GM21447 (cell line): ENCODE measurements at regions not wholly inside any gene's neighbourhood (a gene's known extent, or its start where the extent isn't known, plus 50 kb on each side); places are given as distances from the start of the nearest gene placed in this dataset.
"Not testable (repeated sequence)": the region's sequence is repeated elsewhere in the genome, so short reads cannot be mapped to it uniquely, and the experiment has no call there.

Experiments used
- ATAC-seq: cut with Tn5 transposase; IDR thresholded peaks from one replicate; pipeline ENCODE4 v1.9.1; 2021; ENCODE audit not compliant: unreplicated experiment

- ATAC-seq, result no peak
Measured at GRCh38 chr6:23681743-23682142, 444.3 kb upstream of the NRSN1 start.

GRCh38 chr6:23688650-23689049, 437.4 kb upstream of the NRSN1 start:
- no peak for ATAC-seq

- no peak for ATAC-seq
Measured at GRCh38 chr6:23690453-23691049, 435.5 kb upstream of the NRSN1 start.

GRCh38 chr6:23692184-23692583, 433.8 kb upstream of the NRSN1 start:
- no peak for ATAC-seq

- no peak for ATAC-seq
Measured at GRCh38 chr6:23696992-23697391, 429.0 kb upstream of the NRSN1 start.

- ATAC-seq, result no peak
Measured at GRCh38 chr6:23704479-23705052, 421.4 kb upstream of the NRSN1 start.

GRCh38 chr6:23705697-23706096, 420.3 kb upstream of the NRSN1 start:
- ATAC-seq, result no peak

GRCh38 chr6:23712756-23713155, 413.3 kb upstream of the NRSN1 start:
- ATAC-seq, result no peak

GRCh38 chr6:23713211-23713610, 412.8 kb upstream of the NRSN1 start:
- ATAC-seq, result peak; percentile 75

GRCh38 chr6:23728707-23729106, 397.3 kb upstream of the NRSN1 start:
- ATAC-seq, result no peak

- ATAC-seq, result no peak
Measured at GRCh38 chr6:23731609-23732008, 394.4 kb upstream of the NRSN1 start.

GRCh38 chr6:23732521-23732920, 393.5 kb upstream of the NRSN1 start:
- ATAC-seq, result no peak

GRCh38 chr6:23735151-23735550, 390.9 kb upstream of the NRSN1 start:
- no peak for ATAC-seq

GRCh38 chr6:23736577-23736976, 389.4 kb upstream of the NRSN1 start:
- no peak for ATAC-seq

- ATAC-seq, result no peak
Measured at GRCh38 chr6:23747239-23747638, 378.8 kb upstream of the NRSN1 start.

- ATAC-seq, result no peak
Measured at GRCh38 chr6:23752414-23752813, 373.6 kb upstream of the NRSN1 start.

- no peak for ATAC-seq
Measured at GRCh38 chr6:23754197-23754596, 371.8 kb upstream of the NRSN1 start.

GRCh38 chr6:23775127-23775526, 350.9 kb upstream of the NRSN1 start:
- ATAC-seq, result no peak

GRCh38 chr6:23783901-23784300, 342.1 kb upstream of the NRSN1 start:
- no peak for ATAC-seq

- no peak for ATAC-seq
Measured at GRCh38 chr6:23784301-23784919, 341.6 kb upstream of the NRSN1 start.

- no peak for ATAC-seq
Measured at GRCh38 chr6:23790756-23791155, 335.3 kb upstream of the NRSN1 start.

- no peak for ATAC-seq
Measured at GRCh38 chr6:23797041-23797440, 329.0 kb upstream of the NRSN1 start.

- not testable (repeated sequence) for ATAC-seq
Measured at GRCh38 chr6:23804289-23804688, 321.7 kb upstream of the NRSN1 start.
